Stimulated activated CD8-positive, alpha-beta memory T cell treated with anti-CD3 and anti-CD28 coated beads, Interleukin-4, amount 100 ng/mL, for 24 hours (primary cell): ENCODE measurements at regions not wholly inside any gene's neighbourhood (a gene's known extent, or its start where the extent isn't known, plus 50 kb on each side); places are given as distances from the start of the nearest gene placed in this dataset.
"Not testable (repeated sequence)": the region's sequence is repeated elsewhere in the genome, so short reads cannot be mapped to it uniquely, and the experiment has no call there.

ENCODE experiments used
- DNase-seq: peaks from one replicate; pipeline ENCODE4 v3.0.0-alpha.2; 2020; ENCODE audit warnings: low read depth

GRCh38 chr1:143842058-143842457, 129.7 kb downstream of the FAM72C start:
- not testable (repeated sequence) for DNase-seq

- DNase-seq = not testable (repeated sequence)
Observed at GRCh38 chr1:143839182-143839581, 132.6 kb downstream of the FAM72C start.

- DNase-seq = not testable (repeated sequence)
Observed at GRCh38 chr1:143838598-143838929, 133.2 kb downstream of the FAM72C start.

GRCh38 chr1:143837924-143838597, 133.7 kb downstream of the FAM72C start:
- not testable (repeated sequence) for DNase-seq

- DNase-seq = not testable (repeated sequence)
Observed at GRCh38 chr1:143833376-143833775, 138.4 kb downstream of the FAM72C start.

- not testable (repeated sequence) for DNase-seq
Observed at GRCh38 chr1:143832379-143832716, 139.4 kb downstream of the FAM72C start.

- not testable (repeated sequence) for DNase-seq
Observed at GRCh38 chr1:143831479-143832378, 140.1 kb downstream of the FAM72C start.

- not testable (repeated sequence) for DNase-seq
Observed at GRCh38 chr1:143826162-143826561, 145.6 kb downstream of the FAM72C start.

GRCh38 chr1:143824266-143824665, 147.5 kb downstream of the FAM72C start:
- not testable (repeated sequence) for DNase-seq

GRCh38 chr1:143820058-143820457, 151.7 kb downstream of the FAM72C start:
- not testable (repeated sequence) for DNase-seq

GRCh38 chr1:143816369-143816768, 155.4 kb downstream of the FAM72C start:
- not testable (repeated sequence) for DNase-seq

- DNase-seq = not testable (repeated sequence)
Observed at GRCh38 chr1:143805374-143805773, 166.4 kb downstream of the FAM72C start.

GRCh38 chr1:143804707-143805356, 167.0 kb downstream of the FAM72C start:
- DNase-seq = not testable (repeated sequence)

- not testable (repeated sequence) for DNase-seq
Observed at GRCh38 chr1:143803927-143804411, 167.8 kb downstream of the FAM72C start.

- not testable (repeated sequence) for DNase-seq
Observed at GRCh38 chr1:143803095-143803494, 168.7 kb downstream of the FAM72C start.

- DNase-seq = not testable (repeated sequence)
Observed at GRCh38 chr1:143799568-143800187, 172.1 kb downstream of the FAM72C start.

- DNase-seq = not testable (repeated sequence)
Observed at GRCh38 chr1:143796369-143796768, 175.4 kb downstream of the FAM72C start.

- not testable (repeated sequence) for DNase-seq
Observed at GRCh38 chr1:143792047-143792937, 179.5 kb downstream of the FAM72C start.

- not testable (repeated sequence) for DNase-seq
Observed at GRCh38 chr1:143786381-143786780, 185.4 kb downstream of the FAM72C start.

- not testable (repeated sequence) for DNase-seq
Observed at GRCh38 chr1:143785883-143786282, 185.9 kb downstream of the FAM72C start.
